KMS-11 (cell line): ENCODE measurements at regions not wholly inside any gene's neighbourhood (a gene's known extent, or its start where the extent isn't known, plus 50 kb on each side); places are given as distances from the start of the nearest gene placed in this dataset.

Experiments
- H2AFZ ChIP-seq: fragments of 200-600 bp; sonication (generic); 2 replicates; pipeline ENCODE4 v1.6.1; 2016; ENCODE audit warnings: antibody characterized with exemption, mixed run types, low read depth
- H3K27ac ChIP-seq: fragments of 200-600 bp; sonication (generic); 2 replicates; pipeline ENCODE4 v1.6.1; 2016; ENCODE audit warnings: mild to moderate bottlenecking, mixed run types
- H3K27me3 ChIP-seq: fragments of 200-600 bp; sonication (generic); 2 replicates; pipeline ENCODE4 v1.6.1; 2017; ENCODE audit warnings: mild to moderate bottlenecking, low read depth, mixed run types, moderate library complexity; ENCODE audit not compliant: insufficient read depth
- H3K36me3 ChIP-seq: fragments of 200-600 bp; sonication (generic); 2 replicates; pipeline ENCODE4 v1.6.1; 2017; ENCODE audit warnings: mild to moderate bottlenecking, mixed run types; ENCODE audit not compliant: insufficient read depth
- H3K4me1 ChIP-seq: fragments of 200-600 bp; sonication (generic); 2 replicates; pipeline ENCODE4 v1.6.1; 2016; ENCODE audit warnings: mild to moderate bottlenecking, low read depth, mixed run types; ENCODE audit not compliant: poor library complexity, severe bottlenecking
- H3K4me2 ChIP-seq: fragments of 200-600 bp; sonication (generic); 2 replicates; pipeline ENCODE4 v1.7.0; 2016; ENCODE audit warnings: mild to moderate bottlenecking, mixed run types
- H3K4me3 ChIP-seq: fragments of 200-600 bp; sonication (generic); IDR thresholded peaks from 2 replicates; pipeline ENCODE4 v1.6.1; 2017; ENCODE audit warnings: low read depth, low read length, mixed read lengths; ENCODE audit not compliant: insufficient read depth
- H3K79me2 ChIP-seq: fragments of 200-600 bp; sonication (generic); 2 replicates; pipeline ENCODE4 v1.6.1; 2016; ENCODE audit warnings: low read depth, mixed run types; ENCODE audit not compliant: insufficient read depth
- H3K9ac ChIP-seq: fragments of 200-600 bp; sonication (generic); 2 replicates; pipeline ENCODE4 v1.6.1; 2016; ENCODE audit warnings: mild to moderate bottlenecking, mixed run types
- H4K20me1 ChIP-seq: fragments of 200-600 bp; sonication (generic); 2 replicates; pipeline ENCODE4 v1.6.1; 2016; ENCODE audit warnings: mild to moderate bottlenecking, mixed run types; ENCODE audit not compliant: insufficient read depth
- TF ChIP-seq, protein P1 (sequence below): fragments of 200-600 bp; sonication (generic); conservative IDR thresholded peaks from 2 replicates; pipeline ENCODE4 v1.6.1; 2017; ENCODE audit warnings: low read depth, mild to moderate bottlenecking, antibody characterized with exemption, low read length, moderate library complexity, mixed read lengths

DNA sequence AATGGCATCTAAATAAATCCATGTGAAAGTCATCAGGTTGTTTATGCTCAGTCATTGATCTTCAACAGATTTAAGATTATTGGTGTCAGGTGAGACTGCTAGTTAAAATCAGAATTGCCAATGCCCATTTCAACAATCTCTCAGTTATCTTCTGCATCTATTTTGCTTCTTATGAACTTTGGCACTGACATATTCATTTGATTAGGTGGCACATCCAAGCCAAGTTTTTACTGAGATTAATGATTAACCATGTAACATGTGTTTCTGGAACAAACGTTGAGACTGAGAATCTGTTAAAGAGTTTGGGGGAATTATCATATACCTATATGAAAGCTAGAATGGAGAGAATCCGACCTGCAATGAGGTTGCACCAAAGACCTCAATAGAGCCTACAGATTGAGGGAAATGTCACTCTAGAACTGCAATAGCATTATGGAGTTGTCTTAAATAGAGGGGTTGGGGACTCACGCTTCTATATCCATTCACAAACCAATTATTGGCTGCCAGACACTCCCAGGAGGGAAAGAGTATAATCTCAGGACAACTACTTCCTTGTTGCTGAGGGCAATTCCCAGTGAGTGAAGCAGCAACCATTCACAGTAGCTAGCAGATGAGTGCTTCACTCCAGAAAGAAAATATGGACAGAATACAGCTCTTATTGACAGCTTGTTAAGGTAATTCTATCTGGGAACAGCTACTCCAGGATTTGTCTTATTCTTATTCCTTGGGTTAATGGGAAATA is 891.3 kb downstream of the SQOR start:
- Histone ChIP-seq H2AFZ (no peak overlapping the region), H3K4me2 (no peak overlapping the region), H3K27ac (no peak overlapping the region), H3K4me1 (no peaks in the 10 kb centered on the region), H3K27me3 (no peaks in the 10 kb centered on the region), H3K79me2 (no peaks in the 10 kb centered on the region), H4K20me1 (no peaks in the 10 kb centered on the region), H3K4me3 (no peak overlapping the region), H3K9ac (no peak overlapping the region), H3K36me3 (no peaks in the 10 kb centered on the region)
- TF ChIP-seq, protein P1, sequence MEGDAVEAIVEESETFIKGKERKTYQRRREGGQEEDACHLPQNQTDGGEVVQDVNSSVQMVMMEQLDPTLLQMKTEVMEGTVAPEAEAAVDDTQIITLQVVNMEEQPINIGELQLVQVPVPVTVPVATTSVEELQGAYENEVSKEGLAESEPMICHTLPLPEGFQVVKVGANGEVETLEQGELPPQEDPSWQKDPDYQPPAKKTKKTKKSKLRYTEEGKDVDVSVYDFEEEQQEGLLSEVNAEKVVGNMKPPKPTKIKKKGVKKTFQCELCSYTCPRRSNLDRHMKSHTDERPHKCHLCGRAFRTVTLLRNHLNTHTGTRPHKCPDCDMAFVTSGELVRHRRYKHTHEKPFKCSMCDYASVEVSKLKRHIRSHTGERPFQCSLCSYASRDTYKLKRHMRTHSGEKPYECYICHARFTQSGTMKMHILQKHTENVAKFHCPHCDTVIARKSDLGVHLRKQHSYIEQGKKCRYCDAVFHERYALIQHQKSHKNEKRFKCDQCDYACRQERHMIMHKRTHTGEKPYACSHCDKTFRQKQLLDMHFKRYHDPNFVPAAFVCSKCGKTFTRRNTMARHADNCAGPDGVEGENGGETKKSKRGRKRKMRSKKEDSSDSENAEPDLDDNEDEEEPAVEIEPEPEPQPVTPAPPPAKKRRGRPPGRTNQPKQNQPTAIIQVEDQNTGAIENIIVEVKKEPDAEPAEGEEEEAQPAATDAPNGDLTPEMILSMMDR: no peak

DNA sequence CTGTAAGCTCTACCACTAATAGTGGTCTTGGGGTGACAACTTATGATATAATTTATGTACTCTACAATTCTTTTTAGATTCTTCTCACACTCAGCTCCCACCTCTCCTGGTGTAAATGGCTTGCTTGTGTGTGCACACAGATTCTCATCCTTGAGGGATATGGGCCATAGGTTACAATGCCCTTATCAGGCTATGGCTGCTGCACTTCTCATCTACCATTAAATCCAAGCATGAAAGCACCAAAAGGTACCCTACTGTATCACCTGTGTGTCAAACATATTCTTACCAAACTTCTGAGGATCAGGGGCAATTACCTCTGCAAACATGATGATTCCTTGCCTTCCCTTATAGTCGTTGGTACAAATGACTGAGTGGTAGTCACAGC is 891.9 kb downstream of the SQOR start:
- Histone ChIP-seq H2AFZ (no peak overlapping the region), H3K79me2 (no peaks in the 10 kb centered on the region), H3K4me2 (no peak overlapping the region), H3K27me3 (no peaks in the 10 kb centered on the region), H3K27ac (no peak overlapping the region), H4K20me1 (no peaks in the 10 kb centered on the region), H3K36me3 (no peaks in the 10 kb centered on the region), H3K9ac (no peak overlapping the region), H3K4me3 (no peak overlapping the region), H3K4me1 (no peaks in the 10 kb centered on the region)
- TF ChIP-seq, protein P1: no peak

DNA sequence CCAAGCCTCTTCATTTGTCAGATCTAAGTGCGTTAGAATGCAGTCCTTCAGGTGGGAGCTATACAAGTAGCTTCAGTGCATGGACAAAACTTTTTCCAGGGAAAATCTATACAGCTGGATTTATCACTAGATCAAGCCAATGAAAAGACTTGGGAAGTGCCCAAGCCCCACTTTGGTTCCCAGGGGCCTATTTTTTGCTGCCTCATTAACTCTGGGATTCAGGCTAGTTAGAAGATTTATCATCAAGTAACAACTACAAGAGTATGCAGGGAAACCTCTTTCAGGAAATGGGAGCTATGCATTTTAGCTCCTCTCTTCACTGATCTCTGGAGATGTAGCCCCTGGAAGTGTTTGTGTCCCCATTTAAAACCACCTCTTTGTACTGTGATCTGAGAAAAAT is 908.8 kb downstream of the SQOR start:
- H3K36me3 ChIP-seq: no peaks in the 10 kb centered on the region
- H3K4me2 ChIP-seq: no peak overlapping the region
- H3K79me2 ChIP-seq: no peaks in the 10 kb centered on the region
- no peak overlapping the region for H2AFZ ChIP-seq
- H4K20me1 ChIP-seq: no peaks in the 10 kb centered on the region
- H3K27ac ChIP-seq: no peak overlapping the region
- H3K9ac ChIP-seq: no peak overlapping the region
- no peaks in the 10 kb centered on the region for H3K27me3 ChIP-seq
- no peaks in the 10 kb centered on the region for H3K4me1 ChIP-seq
- no peak overlapping the region for H3K4me3 ChIP-seq
- TF ChIP-seq, protein P1: no peak

DNA sequence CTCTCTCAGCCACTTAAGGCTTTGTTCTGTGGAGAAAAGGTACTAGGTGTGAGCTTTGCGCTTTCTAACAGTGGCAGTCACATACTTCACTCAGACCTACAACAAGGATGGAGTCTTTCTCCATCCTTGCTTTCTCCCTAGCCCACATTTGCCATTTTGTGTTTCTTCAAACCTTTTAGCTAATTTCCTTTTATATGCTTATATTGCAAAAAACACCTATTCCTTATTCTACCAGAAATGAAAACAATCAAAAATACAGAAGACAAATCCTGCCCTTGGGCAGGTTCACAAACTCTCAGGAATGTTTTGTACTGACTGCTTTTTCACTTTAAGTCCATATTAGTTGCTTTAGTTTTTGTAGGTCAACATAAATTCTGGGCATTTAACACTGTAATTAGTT is 914.2 kb downstream of the SQOR start:
- Histone ChIP-seq H3K4me2 (no peak overlapping the region), H3K79me2 (no peaks in the 10 kb centered on the region), H3K27me3 (no peaks in the 10 kb centered on the region), H3K36me3 (no peaks in the 10 kb centered on the region), H3K9ac (no peak overlapping the region), H4K20me1 (no peaks in the 10 kb centered on the region), H3K27ac (no peak overlapping the region), H3K4me1 (no peaks in the 10 kb centered on the region), H3K4me3 (no peak overlapping the region), H2AFZ (no peak overlapping the region)
- TF ChIP-seq, protein P1: no peak
